ENCODE measurements at regions not wholly inside any gene's neighbourhood (a gene's known extent, or its start where the extent isn't known, plus 50 kb on each side); places are given as distances from the start of the nearest gene placed in this dataset.

DNA sequence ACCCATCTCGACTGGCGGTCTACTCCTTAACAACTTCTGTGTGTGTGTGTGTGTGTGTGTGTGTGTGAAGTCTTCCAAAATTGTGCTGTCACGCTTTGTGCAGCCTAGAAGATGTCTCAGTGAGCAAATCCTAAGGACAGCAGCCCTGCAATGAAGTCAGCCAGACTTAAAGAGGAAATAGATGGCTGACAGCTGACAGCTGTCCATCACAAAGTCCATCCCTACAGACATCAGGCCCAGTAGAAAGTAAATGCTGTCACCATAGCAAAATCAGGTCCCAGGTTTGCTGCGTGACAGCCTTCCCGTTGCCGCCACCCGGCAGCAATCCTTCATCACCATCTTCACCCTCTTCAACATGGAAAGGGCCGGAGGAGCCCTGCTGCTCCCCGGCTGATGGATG lies 416.0 kb downstream of the SOX9 start:
- TF ChIP-seq TFCP2L1 (CRISPR knock-in tag; IDR thresholded peaks at IDR 0.05), result no peak
- TF ChIP-seq, protein P1, sequence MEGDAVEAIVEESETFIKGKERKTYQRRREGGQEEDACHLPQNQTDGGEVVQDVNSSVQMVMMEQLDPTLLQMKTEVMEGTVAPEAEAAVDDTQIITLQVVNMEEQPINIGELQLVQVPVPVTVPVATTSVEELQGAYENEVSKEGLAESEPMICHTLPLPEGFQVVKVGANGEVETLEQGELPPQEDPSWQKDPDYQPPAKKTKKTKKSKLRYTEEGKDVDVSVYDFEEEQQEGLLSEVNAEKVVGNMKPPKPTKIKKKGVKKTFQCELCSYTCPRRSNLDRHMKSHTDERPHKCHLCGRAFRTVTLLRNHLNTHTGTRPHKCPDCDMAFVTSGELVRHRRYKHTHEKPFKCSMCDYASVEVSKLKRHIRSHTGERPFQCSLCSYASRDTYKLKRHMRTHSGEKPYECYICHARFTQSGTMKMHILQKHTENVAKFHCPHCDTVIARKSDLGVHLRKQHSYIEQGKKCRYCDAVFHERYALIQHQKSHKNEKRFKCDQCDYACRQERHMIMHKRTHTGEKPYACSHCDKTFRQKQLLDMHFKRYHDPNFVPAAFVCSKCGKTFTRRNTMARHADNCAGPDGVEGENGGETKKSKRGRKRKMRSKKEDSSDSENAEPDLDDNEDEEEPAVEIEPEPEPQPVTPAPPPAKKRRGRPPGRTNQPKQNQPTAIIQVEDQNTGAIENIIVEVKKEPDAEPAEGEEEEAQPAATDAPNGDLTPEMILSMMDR (IDR thresholded peaks at IDR 0.05), result no peak
- TF ChIP-seq TP53 (CRISPR knock-in tag; IDR thresholded peaks at IDR 0.05), result no peak
- TF ChIP-seq ESRRA (IDR thresholded peaks at IDR 0.05; ENCODE audit: borderline replicate concordance, low read length), result no peak
- no peak for TF ChIP-seq ZC3H11A (IDR thresholded peaks at IDR 0.05)
- no peak for TF ChIP-seq POLR2A (IDR thresholded peaks at IDR 0.05; ENCODE audit: low read length)
- TF ChIP-seq, protein P2, sequence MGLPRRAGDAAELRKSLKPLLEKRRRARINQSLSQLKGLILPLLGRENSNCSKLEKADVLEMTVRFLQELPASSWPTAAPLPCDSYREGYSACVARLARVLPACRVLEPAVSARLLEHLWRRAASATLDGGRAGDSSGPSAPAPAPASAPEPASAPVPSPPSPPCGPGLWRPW (IDR thresholded peaks at IDR 0.05), result no peak
- TF ChIP-seq EP300 (IDR thresholded peaks at IDR 0.05), result no peak
- no peak for TF ChIP-seq KDM1A (IDR thresholded peaks at IDR 0.05; ENCODE audit: low read depth)
- TF ChIP-seq RNF2 (IDR thresholded peaks at IDR 0.05; ENCODE audit: borderline replicate concordance, low read depth), result no peak
